ENCODE measurements at regions not wholly inside any gene's neighbourhood (a gene's known extent, or its start where the extent isn't known, plus 50 kb on each side); places are given as distances from the start of the nearest gene placed in this dataset.

GRCh38 chr6:14927398-14927797 is 318.5 kb upstream of the JARID2 start:
- no peak for DNase-seq

GRCh38 chr6:14929291-14929690 is 316.6 kb upstream of the JARID2 start:
- no peak for DNase-seq

GRCh38 chr6:14930366-14930989 is 315.4 kb upstream of the JARID2 start:
- no peak for DNase-seq

GRCh38 chr6:14932485-14933182 is 313.2 kb upstream of the JARID2 start:
- DNase-seq, result no peak

GRCh38 chr6:14933183-14933544 is 312.7 kb upstream of the JARID2 start:
- DNase-seq, result no peak

- DNase-seq, result no peak
Observed at GRCh38 chr6:14934013-14934412, 311.9 kb upstream of the JARID2 start.

GRCh38 chr6:14934844-14935243 is 311.0 kb upstream of the JARID2 start:
- DNase-seq, result no peak

GRCh38 chr6:14936861-14937260 is 309.0 kb upstream of the JARID2 start:
- DNase-seq, result no peak

- DNase-seq, result no peak
Observed at GRCh38 chr6:14943116-14943515, 302.8 kb upstream of the JARID2 start.

GRCh38 chr6:14944593-14944992 is 301.3 kb upstream of the JARID2 start:
- no peak for DNase-seq

GRCh38 chr6:14945461-14946185 is 300.2 kb upstream of the JARID2 start:
- DNase-seq, result no peak

GRCh38 chr6:14946753-14947152 is 299.1 kb upstream of the JARID2 start:
- DNase-seq, result no peak

- DNase-seq, result no peak
Observed at GRCh38 chr6:14948586-14949245, 297.2 kb upstream of the JARID2 start.

- no peak for DNase-seq
Observed at GRCh38 chr6:14950103-14950969, 295.5 kb upstream of the JARID2 start.

GRCh38 chr6:14950970-14951276 is 294.9 kb upstream of the JARID2 start:
- no peak for DNase-seq

GRCh38 chr6:14951704-14952103 is 294.2 kb upstream of the JARID2 start:
- no peak for DNase-seq

- no peak for DNase-seq
Observed at GRCh38 chr6:14953836-14954235, 292.0 kb upstream of the JARID2 start.

- no peak for DNase-seq
Observed at GRCh38 chr6:14957355-14958059, 288.4 kb upstream of the JARID2 start.

- DNase-seq, result no peak
Observed at GRCh38 chr6:14959324-14959885, 286.5 kb upstream of the JARID2 start.

- DNase-seq, result no peak
Observed at GRCh38 chr6:14964556-14965270, 281.2 kb upstream of the JARID2 start.

GRCh38 chr6:14965424-14966075 is 280.3 kb upstream of the JARID2 start:
- peak; percentile 46 for DNase-seq

Data from EL (cell line).